T-helper 1 cell treated with Interleukin-12 subunit alpha and Interleukin-12 subunit beta and Interleukin-4 antibody, amounts not matched to agents 30 μg/mL and 1 μg/mL, for 36 hours (primary cell): ENCODE measurements at regions not wholly inside any gene's neighbourhood (a gene's known extent, or its start where the extent isn't known, plus 50 kb on each side); places are given as distances from the start of the nearest gene placed in this dataset.

ENCODE experiments used
- H3K27ac Mint-ChIP-seq: one replicate; pipeline ENCODE4 v1.8.0; 2021; ENCODE audit warnings: mild to moderate bottlenecking, mixed read lengths
- H3K27me3 Mint-ChIP-seq: one replicate; pipeline ENCODE4 v1.8.0; 2021; ENCODE audit warnings: low read depth, mixed read lengths
- H3K36me3 Mint-ChIP-seq: one replicate; pipeline ENCODE4 v1.8.0; 2021; ENCODE audit warnings: low read depth, mixed read lengths
- H3K4me1 Mint-ChIP-seq: one replicate; pipeline ENCODE4 v1.8.0; 2021; ENCODE audit warnings: low read depth, mixed read lengths
- H3K4me3 Mint-ChIP-seq: one replicate; pipeline ENCODE4 v1.8.0; 2021; ENCODE audit warnings: mild to moderate bottlenecking, moderate library complexity, mixed read lengths
- H3K9me3 Mint-ChIP-seq: one replicate; pipeline ENCODE4 v1.8.0; 2021; ENCODE audit warnings: mixed read lengths

DNA sequence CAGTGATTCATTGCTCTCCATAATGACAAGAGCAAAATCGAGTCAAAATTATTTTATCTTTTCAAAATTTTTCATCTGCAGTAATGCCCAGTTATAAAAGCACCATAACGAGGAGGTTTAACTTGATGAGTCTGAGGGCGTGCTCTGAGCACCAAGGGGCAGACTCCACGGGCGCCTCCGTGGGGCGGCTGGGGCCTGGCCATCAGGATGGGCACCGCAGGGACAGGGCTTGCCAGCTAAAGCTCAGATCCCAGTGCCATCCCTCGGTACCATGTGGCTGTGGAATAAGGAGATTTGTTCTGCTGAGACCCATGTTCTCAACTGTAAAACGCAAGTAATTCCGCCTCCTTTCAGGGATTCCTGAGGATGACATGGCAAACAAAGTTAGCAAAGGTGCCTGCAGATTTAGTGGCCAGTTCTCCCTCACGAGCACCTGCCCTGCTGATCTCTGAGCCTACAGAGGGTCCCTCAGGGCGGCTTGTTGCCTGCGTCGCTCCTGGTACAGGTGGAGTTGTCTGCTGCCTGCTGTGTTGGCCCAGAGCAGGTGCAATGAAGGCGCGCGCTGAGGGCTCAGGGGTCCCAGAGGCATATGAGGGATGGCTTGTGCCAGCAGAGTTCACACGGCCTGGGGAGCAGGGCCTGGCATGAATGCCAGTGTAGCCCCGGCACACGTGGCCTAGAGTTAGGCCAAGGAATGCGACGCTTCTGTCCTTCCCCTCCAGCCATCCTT is 584.4 kb downstream of the TCERG1L start:
- Mint-ChIP-seq H3K36me3 (no peaks in the 10 kb centered on the region), H3K27ac (no peak overlapping the region), H3K4me3 (no peak overlapping the region), H3K4me1 (no peaks in the 10 kb centered on the region), H3K9me3 (no peaks in the 10 kb centered on the region), H3K27me3 (no peaks in the 10 kb centered on the region)

- Mint-ChIP-seq H3K9me3 (no peaks in the 10 kb centered on the region), H3K4me1 (no peaks in the 10 kb centered on the region), H3K27ac (no peak overlapping the region), H3K36me3 (no peaks in the 10 kb centered on the region), H3K4me3 (no peak overlapping the region), H3K27me3 (no peaks in the 10 kb centered on the region)
Measured at GRCh38 chr10:130727766-130728490, 583.6 kb downstream of the TCERG1L start.

DNA sequence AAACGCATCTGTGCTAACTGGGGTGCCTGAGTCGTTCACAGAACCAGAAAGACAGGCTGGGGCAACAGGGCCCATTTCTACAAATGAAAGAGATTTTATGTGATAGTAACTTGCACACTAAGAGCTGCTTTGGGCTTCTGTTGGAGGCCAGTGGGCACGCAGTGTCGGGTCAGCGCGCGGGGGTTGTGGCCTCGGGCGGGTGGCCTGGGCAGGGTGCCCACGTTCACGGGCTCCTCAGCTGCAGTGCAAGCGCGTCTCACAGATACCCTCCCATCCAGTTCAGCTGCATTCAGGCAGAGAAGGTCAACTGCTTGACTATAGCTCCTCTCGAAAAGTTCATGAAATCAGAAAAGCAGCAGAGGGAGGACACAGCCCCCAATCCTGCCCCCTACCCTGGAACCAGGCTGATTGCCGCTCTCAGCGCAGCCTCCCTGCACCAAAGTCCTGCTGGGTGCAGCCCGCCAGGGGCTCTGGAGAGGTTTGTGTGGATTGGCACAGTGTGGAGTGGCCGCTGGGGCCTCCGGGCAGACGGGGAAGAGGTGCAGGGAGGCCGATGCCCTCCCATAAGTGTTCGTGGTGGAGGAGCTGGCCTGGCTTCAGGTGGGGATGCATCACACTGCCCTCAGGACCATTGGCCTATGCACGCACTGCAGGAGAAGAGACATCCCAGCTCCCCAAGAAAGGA is 582.8 kb downstream of the TCERG1L start:
- Mint-ChIP-seq H3K4me3 (no peak overlapping the region), H3K4me1 (no peaks in the 10 kb centered on the region), H3K27ac (no peak overlapping the region), H3K27me3 (no peaks in the 10 kb centered on the region), H3K36me3 (no peaks in the 10 kb centered on the region), H3K9me3 (no peaks in the 10 kb centered on the region)

DNA sequence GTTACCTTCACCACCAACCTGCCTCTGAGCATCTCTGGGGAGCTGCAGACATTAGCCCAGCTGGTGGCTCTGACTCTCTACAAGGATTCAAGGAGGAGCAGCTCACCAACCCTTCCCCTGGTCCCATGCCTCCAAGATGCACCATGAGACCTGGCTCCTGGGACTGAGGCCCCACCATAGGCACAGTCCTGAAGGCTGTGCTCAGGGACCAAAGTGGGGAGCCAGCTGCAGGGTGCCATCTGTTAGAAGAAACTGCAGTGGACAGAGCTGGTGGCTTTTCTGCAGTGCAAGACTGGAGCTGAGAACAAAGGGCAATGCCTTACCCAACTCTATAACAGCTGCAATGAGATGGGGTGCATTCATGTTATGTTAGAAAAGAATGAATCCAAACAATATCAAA is 581.6 kb downstream of the TCERG1L start:
- Mint-ChIP-seq H3K4me1 (no peaks in the 10 kb centered on the region), H3K9me3 (no peaks in the 10 kb centered on the region), H3K27me3 (no peaks in the 10 kb centered on the region)

GRCh38 chr10:130737186-130737585 is 574.3 kb downstream of the TCERG1L start:
- no peak overlapping the region for H3K4me3 Mint-ChIP-seq
- no peak overlapping the region for H3K27ac Mint-ChIP-seq
- no peaks in the 10 kb centered on the region for H3K36me3 Mint-ChIP-seq
- no peaks in the 10 kb centered on the region for H3K4me1 Mint-ChIP-seq
- no peaks in the 10 kb centered on the region for H3K27me3 Mint-ChIP-seq
- H3K9me3 Mint-ChIP-seq: peaks cover 4% of the 10 kb centered on the region

More for the DNA sequence above, 581.6 kb downstream of the TCERG1L start:
- H3K27ac Mint-ChIP-seq: no peak overlapping the region
- no peaks in the 10 kb centered on the region for H3K36me3 Mint-ChIP-seq
- H3K4me3 Mint-ChIP-seq: no peak overlapping the region

- Mint-ChIP-seq H3K4me1 (no peaks in the 10 kb centered on the region), H3K4me3 (no peak overlapping the region), H3K36me3 (no peaks in the 10 kb centered on the region), H3K9me3 (peaks cover 4% of the 10 kb centered on the region), H3K27ac (no peak overlapping the region), H3K27me3 (no peaks in the 10 kb centered on the region)
Measured at GRCh38 chr10:130737621-130738020, 573.9 kb downstream of the TCERG1L start.

DNA sequence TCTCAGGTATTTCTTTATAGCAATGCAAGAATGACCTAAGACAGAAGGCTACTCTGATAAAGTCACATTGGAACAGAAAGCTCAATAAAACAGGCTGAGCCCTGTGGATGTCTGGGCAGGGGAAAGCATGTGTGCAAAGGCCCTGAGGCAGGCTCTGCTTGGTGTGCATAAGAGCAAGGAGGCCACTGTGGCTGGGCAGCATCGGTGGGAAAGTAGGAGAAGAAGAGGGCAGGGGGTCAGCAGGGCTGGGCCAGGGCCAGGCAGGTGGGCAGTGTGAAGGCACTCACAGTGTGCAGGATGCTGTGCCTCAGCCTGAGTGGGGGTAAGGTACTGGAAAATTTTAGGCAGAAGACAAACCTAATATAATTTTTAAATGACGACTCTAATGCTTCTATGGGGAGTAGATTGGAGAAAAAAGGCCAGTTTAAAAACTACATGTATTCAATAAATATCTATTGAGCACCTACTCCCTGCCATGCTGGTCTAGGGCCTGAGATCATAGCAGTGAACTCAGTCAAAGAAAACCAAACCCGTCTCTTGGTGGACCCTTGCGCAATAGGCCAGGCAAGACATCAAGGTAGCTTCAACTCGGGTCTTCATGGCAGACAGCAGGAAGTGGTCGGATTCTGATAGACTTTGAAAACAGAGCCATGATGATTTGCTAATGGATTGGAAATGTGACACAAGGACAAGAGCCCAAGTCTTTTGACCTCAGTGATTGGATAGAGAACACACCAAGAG is 572.3 kb downstream of the TCERG1L start:
- Mint-ChIP-seq H3K27me3 (no peaks in the 10 kb centered on the region), H3K36me3 (no peaks in the 10 kb centered on the region), H3K27ac (no peak overlapping the region), H3K4me1 (no peaks in the 10 kb centered on the region), H3K4me3 (no peak overlapping the region), H3K9me3 (peaks cover 4% of the 10 kb centered on the region)

DNA sequence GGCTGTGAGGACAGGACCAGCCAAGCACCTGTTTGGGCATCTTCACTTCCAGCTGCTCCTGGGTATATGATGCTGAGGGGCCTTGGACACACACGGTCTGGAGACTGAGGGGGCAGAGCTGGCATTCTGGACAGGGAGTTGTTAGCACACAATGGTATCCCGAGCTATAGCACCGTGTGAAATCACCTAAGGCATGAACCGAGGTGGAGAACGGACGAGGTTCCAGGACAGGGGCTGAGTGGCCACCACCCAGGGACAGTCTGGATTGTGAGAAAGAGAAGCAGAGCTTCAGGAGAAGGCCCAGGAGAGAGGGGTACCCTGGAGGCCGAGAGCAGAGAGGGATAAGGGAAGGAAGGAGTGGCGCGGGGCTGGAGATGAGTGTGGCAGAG is 571.8 kb downstream of the TCERG1L start:
- Mint-ChIP-seq H3K36me3 (no peaks in the 10 kb centered on the region), H3K9me3 (peaks cover 4% of the 10 kb centered on the region), H3K4me3 (no peak overlapping the region), H3K27me3 (no peaks in the 10 kb centered on the region), H3K4me1 (no peaks in the 10 kb centered on the region), H3K27ac (no peak overlapping the region)

DNA sequence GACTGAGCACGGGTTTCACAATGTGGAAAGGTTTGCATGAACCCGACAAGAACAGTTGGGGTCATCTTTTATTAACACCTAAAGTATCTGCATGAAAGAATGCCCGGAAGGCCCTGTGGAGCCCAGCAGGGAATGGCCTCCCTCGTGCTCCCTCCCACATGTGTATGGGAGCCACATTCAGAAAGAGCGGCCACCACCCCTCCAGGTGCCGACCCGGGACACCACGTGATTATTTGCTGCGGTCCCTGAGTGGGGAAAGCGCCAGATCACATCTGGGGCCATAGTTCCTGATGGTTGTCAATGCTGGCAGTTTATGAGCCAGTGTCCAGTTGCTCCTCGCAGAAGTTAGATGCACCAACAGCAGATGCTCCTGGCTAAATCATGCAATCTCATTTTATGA is 571.4 kb downstream of the TCERG1L start:
- Mint-ChIP-seq H3K27ac (no peak overlapping the region), H3K4me1 (no peaks in the 10 kb centered on the region), H3K36me3 (no peaks in the 10 kb centered on the region), H3K9me3 (peaks cover 4% of the 10 kb centered on the region), H3K27me3 (no peaks in the 10 kb centered on the region), H3K4me3 (no peak overlapping the region)

- H3K27me3 Mint-ChIP-seq: no peaks in the 10 kb centered on the region
- no peaks in the 10 kb centered on the region for H3K4me1 Mint-ChIP-seq
- no peaks in the 10 kb centered on the region for H3K36me3 Mint-ChIP-seq
- no peak overlapping the region for H3K4me3 Mint-ChIP-seq
- H3K27ac Mint-ChIP-seq: no peak overlapping the region
- peaks cover 4% of the 10 kb centered on the region for H3K9me3 Mint-ChIP-seq
Measured at GRCh38 chr10:130740915-130741750, 570.4 kb downstream of the TCERG1L start.

DNA sequence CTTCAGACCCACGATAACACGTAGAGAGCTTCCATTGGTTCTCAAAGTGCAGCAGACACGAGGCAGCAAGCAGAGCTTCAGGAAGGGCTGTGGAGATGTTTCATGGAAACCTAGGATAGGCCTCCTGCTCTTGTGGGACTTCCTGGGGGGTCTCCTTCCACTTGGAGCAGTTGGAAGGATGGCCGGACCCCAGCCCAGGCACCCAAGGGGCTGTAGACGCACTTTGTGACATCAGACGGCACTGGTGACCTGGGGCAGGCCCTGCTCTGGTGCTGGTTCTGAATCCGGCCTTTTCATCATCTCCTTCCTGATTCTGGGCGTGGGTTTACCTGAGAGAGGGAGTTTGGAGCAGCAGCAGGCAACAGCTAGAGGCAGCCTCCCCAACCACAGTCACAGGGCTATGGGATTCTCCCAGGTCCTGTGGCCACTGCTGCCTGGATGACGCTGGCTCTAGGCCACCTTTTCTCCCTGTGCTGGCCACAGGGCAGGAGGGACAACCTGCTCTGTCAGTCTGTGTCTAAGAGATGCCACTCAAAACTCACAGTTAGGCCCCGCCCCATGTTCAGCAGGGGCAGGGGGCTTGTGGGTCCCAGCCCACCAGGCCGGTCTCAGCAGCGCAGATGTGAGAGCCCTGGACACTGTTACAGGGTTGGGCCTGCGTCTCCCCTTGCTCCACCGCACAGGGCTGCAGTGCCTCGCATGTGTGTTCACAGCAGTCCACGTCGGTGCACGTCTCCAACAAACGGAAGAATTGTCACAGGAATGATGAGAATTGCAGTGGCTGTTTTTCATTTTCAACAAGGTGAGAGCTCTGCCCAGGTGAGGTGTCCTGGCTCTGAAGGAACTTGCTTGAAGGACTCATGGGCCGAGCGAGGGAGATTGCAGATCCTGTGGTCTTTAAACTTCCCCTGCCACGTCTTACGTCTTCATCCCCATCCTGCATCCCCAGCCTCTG is 569.3 kb downstream of the TCERG1L start:
- no peak overlapping the region for H3K4me3 Mint-ChIP-seq
- peaks cover 4% of the 10 kb centered on the region for H3K9me3 Mint-ChIP-seq
- H3K27ac Mint-ChIP-seq: no peak overlapping the region
- no peaks in the 10 kb centered on the region for H3K4me1 Mint-ChIP-seq
- no peaks in the 10 kb centered on the region for H3K36me3 Mint-ChIP-seq
- H3K27me3 Mint-ChIP-seq: no peaks in the 10 kb centered on the region

- Mint-ChIP-seq H3K27ac (no peak overlapping the region), H3K4me1 (no peaks in the 10 kb centered on the region), H3K4me3 (no peak overlapping the region), H3K9me3 (no peaks in the 10 kb centered on the region), H3K36me3 (no peaks in the 10 kb centered on the region), H3K27me3 (no peaks in the 10 kb centered on the region)
Measured at GRCh38 chr10:130742941-130743675, 568.4 kb downstream of the TCERG1L start.
